ENCODE measurements at regions not wholly inside any gene's neighbourhood (a gene's known extent, or its start where the extent isn't known, plus 50 kb on each side); places are given as distances from the start of the nearest gene placed in this dataset.

DNA sequence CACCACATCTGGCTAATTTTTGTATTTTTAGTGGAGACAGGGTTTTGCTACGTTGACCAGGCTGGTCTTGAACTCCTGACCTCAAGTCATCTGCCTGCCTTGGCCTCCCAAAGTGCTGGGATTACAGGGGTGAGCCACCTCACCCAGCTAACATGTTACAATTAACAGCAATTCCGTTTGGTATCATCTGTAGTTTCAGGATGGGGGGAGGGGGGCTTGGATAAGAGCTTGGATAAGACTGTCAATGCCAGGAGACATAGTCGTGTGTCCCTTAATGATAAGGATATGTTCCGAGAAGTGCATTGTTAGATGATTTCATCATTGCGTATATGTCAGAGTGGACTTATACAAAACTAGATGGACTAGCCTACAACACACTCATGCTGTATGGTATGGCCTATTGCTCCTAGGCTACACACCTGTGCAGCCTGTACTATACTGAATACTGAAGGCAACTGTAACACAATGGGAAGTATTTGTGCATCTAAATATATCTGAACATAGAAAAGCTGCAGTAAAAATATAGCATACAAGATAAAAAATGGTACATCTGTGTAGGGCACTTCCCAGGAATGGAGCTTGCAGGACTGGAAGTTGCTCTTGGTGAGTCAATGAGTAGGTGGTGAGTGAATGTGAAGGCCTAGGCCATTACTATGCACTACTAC lies 103.9 kb upstream of the TNS3 start:
- no peaks in the 10 kb centered on the region for H3K27me3 ChIP-seq (ENCODE audit: insufficient read depth)
- no peak overlapping the region for H3K27ac ChIP-seq (ENCODE audit: low read depth in 2 of 2, low read length in 1 of 2)
- TF ChIP-seq, protein P1, sequence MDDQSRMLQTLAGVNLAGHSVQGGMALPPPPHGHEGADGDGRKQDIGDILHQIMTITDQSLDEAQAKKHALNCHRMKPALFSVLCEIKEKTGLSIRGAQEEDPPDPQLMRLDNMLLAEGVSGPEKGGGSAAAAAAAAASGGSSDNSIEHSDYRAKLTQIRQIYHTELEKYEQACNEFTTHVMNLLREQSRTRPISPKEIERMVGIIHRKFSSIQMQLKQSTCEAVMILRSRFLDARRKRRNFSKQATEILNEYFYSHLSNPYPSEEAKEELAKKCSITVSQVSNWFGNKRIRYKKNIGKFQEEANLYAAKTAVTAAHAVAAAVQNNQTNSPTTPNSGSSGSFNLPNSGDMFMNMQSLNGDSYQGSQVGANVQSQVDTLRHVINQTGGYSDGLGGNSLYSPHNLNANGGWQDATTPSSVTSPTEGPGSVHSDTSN (IDR thresholded peaks at IDR 0.05): no peak
- no peak for TF ChIP-seq TAF1 (IDR thresholded peaks at IDR 0.05; ENCODE audit: borderline replicate concordance, low read depth, low read length)
- TF ChIP-seq GATA2 (CRISPR knock-in tag; IDR thresholded peaks at IDR 0.05): no peak
- TF ChIP-seq, protein P2, sequence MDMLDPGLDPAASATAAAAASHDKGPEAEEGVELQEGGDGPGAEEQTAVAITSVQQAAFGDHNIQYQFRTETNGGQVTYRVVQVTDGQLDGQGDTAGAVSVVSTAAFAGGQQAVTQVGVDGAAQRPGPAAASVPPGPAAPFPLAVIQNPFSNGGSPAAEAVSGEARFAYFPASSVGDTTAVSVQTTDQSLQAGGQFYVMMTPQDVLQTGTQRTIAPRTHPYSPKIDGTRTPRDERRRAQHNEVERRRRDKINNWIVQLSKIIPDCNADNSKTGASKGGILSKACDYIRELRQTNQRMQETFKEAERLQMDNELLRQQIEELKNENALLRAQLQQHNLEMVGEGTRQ (IDR thresholded peaks at IDR 0.05; ENCODE audit: borderline replicate concordance, low read depth, low read length): no peak
- TF ChIP-seq POLR2AphosphoS5 (IDR thresholded peaks at IDR 0.05; ENCODE audit: low read depth, low read length): no peak
- no peaks in the 10 kb centered on the region for H3F3A ChIP-seq (replicated peaks; ENCODE audit: insufficient read depth)
- H3K4me3 ChIP-seq (ENCODE audit: low read depth in 2 of 2, low read length in 1 of 2): no peak overlapping the region
- no peaks in the 10 kb centered on the region for H4K20me1 ChIP-seq (ENCODE audit: insufficient read depth)
- H3K79me2 ChIP-seq (ENCODE audit: insufficient read depth): no peaks in the 10 kb centered on the region
- no peak overlapping the region for H3K4me2 ChIP-seq
- DNase-seq: no peak
- H3K9me3 ChIP-seq: no peaks in the 10 kb centered on the region
- H2AFZ ChIP-seq (ENCODE audit: low read depth): no peak overlapping the region
- ChIA-PET CTCF (interaction anchor here (1.1 to 1.2 kb wide), 2 partner anchors 39 to 420 kb away, joined by 3 to 4 read pairs; no protein-coding TSS in a partner anchor), POLR2A (no interaction called here)
- no peaks in the 10 kb centered on the region for H3K4me1 ChIP-seq (ENCODE audit: control insufficient read depth in 1 of 2, insufficient read depth in 2 of 2, low read depth in 1 of 2, low read length in 1 of 2)
- no peaks in the 10 kb centered on the region for H3K9me2 ChIP-seq
- 85% methylated on average over 5 of the region's 5 CpGs for WGBS (ENCODE audit: low lambda C conversion rate)
- no peaks in the 10 kb centered on the region for H3K36me3 ChIP-seq (replicated peaks in 1 of 2; ENCODE audit: control insufficient read depth in 1 of 2, insufficient read depth in 2 of 2, low read length in 1 of 2)
- H3K9ac ChIP-seq: no peak overlapping the region

DNA sequence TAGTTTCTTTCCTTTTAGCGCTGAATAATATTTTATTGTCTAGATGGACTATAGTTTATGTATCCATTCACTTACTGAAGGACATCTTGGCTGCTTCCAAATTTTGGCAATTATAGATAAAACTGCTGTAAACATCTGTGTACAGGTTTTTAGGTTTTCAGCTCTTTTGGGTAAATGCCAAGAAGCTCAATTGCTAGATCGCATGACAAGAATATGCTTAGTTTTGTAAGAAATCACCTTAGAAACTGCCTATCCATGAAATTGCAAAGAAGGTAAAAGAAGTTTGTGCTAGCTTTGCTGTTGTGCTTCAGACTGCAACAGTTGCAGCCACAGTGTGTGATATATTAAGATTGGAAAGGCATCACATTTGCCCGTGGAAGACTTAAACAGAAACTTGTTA lies 103.2 kb upstream of the TNS3 start:
- CTCF ChIA-PET: interaction anchor here (1.1 to 1.2 kb wide), 2 partner anchors 38 to 419 kb away, joined by 3 to 4 read pairs; no protein-coding TSS in a partner anchor
- no peaks in the 10 kb centered on the region for H3K9me3 ChIP-seq

More for the DNA sequence above, 103.2 kb upstream of the TNS3 start:
- DNase-seq: no peak
- H3K79me2 ChIP-seq (ENCODE audit: insufficient read depth): no peaks in the 10 kb centered on the region
- H3K9me2 ChIP-seq: no peaks in the 10 kb centered on the region
- TF ChIP-seq CHD2 (IDR thresholded peaks at IDR 0.05; ENCODE audit: low read length, partially characterized antibody) (no peak), TEAD4 (IDR thresholded peaks at IDR 0.05; ENCODE audit: borderline replicate concordance, insufficient read depth) (no peak), YY1 (IDR thresholded peaks at IDR 0.05; ENCODE audit: low read depth) (no peak), POLR2AphosphoS5 (IDR thresholded peaks at IDR 0.05; ENCODE audit: low read depth, low read length) (no peak), RCOR1 (IDR thresholded peaks at IDR 0.05; ENCODE audit: low read length) (no peak), RFX5 (IDR thresholded peaks at IDR 0.05; ENCODE audit: low read length) (no peak), FOSL2 (IDR thresholded peaks at IDR 0.05; ENCODE audit: borderline replicate concordance, low read depth) (no peak), FOXJ3 (CRISPR knock-in tag; IDR thresholded peaks at IDR 0.05) (no peak), MEF2A (IDR thresholded peaks at IDR 0.05; ENCODE audit: borderline replicate concordance, low read depth) (no peak), GABPA (IDR thresholded peaks at IDR 0.05; ENCODE audit: low read depth) (no peak), RXRA (IDR thresholded peaks at IDR 0.05; ENCODE audit: borderline replicate concordance, low read depth) (no peak), MXI1 (IDR thresholded peaks at IDR 0.05; ENCODE audit: low read depth, low read length) (no peak), TAF1 (IDR thresholded peaks at IDR 0.05; ENCODE audit: borderline replicate concordance, low read depth, low read length) (no peak), NRF1 (IDR thresholded peaks at IDR 0.05; ENCODE audit: low read depth, low read length) (no peak), NFIC (IDR thresholded peaks at IDR 0.05; ENCODE audit: borderline replicate concordance) (no peak), FOXM1 (IDR thresholded peaks at IDR 0.05; ENCODE audit: low read depth) (no peak)
- TF ChIP-seq, protein P1 (IDR thresholded peaks at IDR 0.05): no peak
- TF ChIP-seq, protein P3, sequence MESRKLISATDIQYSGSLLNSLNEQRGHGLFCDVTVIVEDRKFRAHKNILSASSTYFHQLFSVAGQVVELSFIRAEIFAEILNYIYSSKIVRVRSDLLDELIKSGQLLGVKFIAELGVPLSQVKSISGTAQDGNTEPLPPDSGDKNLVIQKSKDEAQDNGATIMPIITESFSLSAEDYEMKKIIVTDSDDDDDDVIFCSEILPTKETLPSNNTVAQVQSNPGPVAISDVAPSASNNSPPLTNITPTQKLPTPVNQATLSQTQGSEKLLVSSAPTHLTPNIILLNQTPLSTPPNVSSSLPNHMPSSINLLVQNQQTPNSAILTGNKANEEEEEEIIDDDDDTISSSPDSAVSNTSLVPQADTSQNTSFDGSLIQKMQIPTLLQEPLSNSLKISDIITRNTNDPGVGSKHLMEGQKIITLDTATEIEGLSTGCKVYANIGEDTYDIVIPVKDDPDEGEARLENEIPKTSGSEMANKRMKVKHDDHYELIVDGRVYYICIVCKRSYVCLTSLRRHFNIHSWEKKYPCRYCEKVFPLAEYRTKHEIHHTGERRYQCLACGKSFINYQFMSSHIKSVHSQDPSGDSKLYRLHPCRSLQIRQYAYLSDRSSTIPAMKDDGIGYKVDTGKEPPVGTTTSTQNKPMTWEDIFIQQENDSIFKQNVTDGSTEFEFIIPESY (IDR thresholded peaks at IDR 0.05; ENCODE audit: borderline replicate concordance, low read depth): no peak
- TF ChIP-seq, protein P4, sequence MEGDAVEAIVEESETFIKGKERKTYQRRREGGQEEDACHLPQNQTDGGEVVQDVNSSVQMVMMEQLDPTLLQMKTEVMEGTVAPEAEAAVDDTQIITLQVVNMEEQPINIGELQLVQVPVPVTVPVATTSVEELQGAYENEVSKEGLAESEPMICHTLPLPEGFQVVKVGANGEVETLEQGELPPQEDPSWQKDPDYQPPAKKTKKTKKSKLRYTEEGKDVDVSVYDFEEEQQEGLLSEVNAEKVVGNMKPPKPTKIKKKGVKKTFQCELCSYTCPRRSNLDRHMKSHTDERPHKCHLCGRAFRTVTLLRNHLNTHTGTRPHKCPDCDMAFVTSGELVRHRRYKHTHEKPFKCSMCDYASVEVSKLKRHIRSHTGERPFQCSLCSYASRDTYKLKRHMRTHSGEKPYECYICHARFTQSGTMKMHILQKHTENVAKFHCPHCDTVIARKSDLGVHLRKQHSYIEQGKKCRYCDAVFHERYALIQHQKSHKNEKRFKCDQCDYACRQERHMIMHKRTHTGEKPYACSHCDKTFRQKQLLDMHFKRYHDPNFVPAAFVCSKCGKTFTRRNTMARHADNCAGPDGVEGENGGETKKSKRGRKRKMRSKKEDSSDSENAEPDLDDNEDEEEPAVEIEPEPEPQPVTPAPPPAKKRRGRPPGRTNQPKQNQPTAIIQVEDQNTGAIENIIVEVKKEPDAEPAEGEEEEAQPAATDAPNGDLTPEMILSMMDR (IDR thresholded peaks at IDR 0.05): no peak
- no peaks in the 10 kb centered on the region for H3K27me3 ChIP-seq (ENCODE audit: insufficient read depth)
- no peaks in the 10 kb centered on the region for H4K20me1 ChIP-seq (ENCODE audit: insufficient read depth)
- H3K4me2 ChIP-seq: no peak overlapping the region
- POLR2A ChIA-PET: no interaction called here
- no peak overlapping the region for H2AFZ ChIP-seq (ENCODE audit: low read depth)
- WGBS (ENCODE audit: low lambda C conversion rate): 94% methylated on average over 3 of the region's 3 CpGs
- H3K9ac ChIP-seq: no peak overlapping the region
- no peak overlapping the region for H3K27ac ChIP-seq (ENCODE audit: low read depth in 2 of 2, low read length in 1 of 2)
- no peaks in the 10 kb centered on the region for H3F3A ChIP-seq (replicated peaks; ENCODE audit: insufficient read depth)
- H3K36me3 ChIP-seq (replicated peaks in 1 of 2; ENCODE audit: control insufficient read depth in 1 of 2, insufficient read depth in 2 of 2, low read length in 1 of 2): no peaks in the 10 kb centered on the region
- H3K4me3 ChIP-seq (ENCODE audit: low read depth in 2 of 2, low read length in 1 of 2): no peak overlapping the region
- no peaks in the 10 kb centered on the region for H3K4me1 ChIP-seq (ENCODE audit: control insufficient read depth in 1 of 2, insufficient read depth in 2 of 2, low read depth in 1 of 2, low read length in 1 of 2)

Data from SK-N-SH (cell line).